Dedifferentiated amniotic fluid mesenchymal stem cell (primary cell): ENCODE measurements at regions not wholly inside any gene's neighbourhood (a gene's known extent, or its start where the extent isn't known, plus 50 kb on each side); places are given as distances from the start of the nearest gene placed in this dataset.

Experiments used
- DNase-seq: peaks from one replicate; pipeline ENCODE4 v3.0.0-alpha.2; 2016; ENCODE audit errors: extremely low spot score

DNA sequence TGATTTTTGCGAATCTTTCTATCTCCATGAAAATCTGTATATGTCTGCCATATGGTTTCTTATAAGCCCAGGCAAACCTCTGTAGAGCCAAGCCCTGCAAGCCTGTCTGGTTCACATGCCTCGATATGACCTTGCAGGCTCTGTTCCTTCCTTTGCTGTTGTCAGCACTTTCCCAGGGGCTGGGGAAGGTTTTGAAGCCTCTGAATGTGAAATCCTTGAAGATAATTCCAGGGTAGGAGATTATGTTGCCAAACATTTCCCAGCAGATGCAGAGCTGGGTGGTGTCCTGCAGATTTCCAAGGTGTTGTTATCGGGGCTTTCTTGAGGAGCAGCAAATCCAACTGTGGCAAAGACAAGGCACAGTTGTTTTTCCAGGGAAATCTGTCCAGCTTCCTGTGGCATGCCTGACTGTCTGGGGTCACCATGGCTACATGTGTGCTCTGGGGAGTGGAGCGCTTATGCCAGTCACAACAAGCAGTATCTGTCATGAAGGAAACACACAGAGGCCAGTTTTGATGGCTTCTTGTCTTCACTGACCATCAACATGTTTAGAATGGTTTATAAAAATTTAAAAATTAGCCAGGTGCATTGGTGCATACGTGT is 60.7 kb upstream of the RPS23 start:
- DNase-seq, result no peak

DNA sequence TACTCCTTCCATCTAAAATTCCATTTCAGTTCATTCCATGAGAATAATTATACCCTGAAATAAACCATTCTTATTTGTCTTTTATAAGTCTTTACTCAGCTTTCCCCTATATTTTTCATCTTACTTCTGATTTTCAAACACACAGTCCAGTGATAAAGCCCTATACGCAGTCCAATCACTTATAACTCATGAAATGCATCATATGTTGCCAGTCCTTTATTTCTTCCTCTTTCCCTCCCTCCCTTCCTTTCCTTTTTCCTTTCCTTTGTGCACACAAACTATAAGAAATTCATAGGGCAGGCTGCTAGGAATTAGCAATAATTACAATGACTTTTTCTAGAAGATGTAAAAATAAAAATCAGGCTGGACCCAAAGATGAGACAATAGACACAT is 58.8 kb upstream of the RPS23 start:
- DNase-seq, result no peak

DNA sequence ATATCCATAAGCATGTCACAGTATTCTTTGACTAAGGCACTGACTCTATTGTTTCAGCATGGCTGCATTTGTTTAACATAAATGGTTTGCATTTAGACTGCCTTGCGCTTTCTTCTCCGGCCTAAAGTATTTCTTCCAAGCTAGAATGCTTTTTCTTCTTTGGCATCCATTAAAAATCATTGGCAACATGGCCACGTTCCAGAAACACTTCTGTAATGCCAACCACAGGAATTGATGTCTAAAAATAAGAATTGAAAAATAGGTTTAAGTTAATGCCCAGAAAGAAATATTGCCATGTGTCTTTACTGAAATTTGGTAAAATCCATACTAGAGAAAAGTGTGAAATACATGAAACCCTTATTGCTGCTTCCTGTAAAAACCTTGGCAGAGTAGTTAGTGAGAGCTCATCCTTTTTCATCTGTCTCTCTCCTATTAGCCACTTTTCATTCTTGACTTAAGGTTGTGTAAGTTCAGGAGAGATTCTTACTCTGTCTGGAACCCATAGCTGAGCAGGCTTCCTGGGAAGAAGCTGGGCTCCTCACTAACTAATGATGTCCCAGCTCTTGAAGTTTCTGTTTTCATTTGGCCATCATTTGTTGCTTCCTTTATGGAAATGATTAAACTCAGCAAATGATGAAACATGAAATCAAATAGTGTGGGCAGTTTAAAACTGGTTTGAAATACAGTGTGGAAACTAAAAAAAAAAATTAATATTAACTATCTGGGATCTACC is 58.2 kb upstream of the RPS23 start:
- no peak for DNase-seq

DNA sequence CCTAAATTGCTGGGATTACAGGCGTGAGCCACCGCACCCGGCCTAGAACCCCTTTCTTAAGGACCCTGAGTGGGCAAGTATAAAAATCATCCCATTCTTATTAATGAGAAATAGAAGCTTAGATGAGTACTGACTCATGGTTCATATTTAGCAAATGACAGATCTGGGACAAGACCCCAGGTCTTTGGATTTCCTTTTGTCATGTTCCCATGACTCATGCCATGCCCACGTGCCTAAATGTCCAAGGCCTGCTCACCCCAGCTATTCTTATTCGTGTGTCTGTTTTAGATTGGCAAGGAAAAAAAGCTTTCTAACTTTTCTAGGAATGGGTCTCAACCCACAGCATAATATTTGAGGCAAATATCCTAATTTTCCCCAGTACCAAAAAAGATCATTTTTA is 57.7 kb upstream of the RPS23 start:
- DNase-seq, result no peak

DNA sequence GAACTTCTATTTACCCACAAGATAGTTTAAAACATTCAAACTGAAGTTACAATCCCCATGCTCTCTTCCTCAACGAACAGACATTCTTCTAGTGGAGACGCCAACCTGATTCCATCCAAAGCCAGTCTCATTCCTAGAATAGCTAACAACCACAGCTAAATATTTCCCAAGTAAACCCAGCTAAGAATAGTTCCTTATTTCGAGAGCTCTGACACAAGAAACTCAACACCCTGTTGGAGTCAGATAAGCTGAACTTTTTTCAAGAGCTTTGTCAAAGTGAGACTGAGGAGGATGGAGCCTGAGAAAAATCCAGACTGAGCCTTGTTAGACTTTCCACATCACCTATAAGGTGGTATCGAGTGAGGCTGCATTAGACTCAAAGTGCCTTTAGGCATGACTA is 56.7 kb upstream of the RPS23 start:
- DNase-seq, result peak; percentile 94

DNA sequence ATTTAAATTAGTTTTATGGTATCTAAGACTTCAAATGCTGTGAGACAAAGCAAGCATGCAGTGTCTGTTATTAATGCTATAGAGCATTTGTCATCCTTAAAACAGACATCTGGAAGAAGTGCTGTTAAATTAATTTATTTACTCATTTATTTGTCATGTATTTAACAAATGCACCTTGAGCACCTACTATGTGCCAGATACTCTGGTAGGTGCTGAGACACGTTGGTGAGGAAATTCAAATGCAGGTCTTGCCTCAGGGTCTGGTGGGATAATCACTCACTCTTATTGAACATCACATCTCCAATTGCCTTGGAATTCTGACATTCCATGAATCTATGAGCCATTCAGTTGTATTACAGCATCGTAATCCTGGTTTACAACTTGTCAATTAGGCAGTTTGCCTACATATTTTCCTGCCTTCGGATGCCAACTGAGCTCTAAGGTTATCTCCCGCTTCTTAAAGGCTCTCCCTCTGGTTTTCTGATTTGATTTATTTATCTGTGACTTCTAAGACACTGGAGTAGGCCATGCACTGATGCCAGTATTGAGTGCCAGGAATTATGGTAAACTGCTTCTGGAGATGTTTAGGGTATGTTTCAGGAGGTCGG is 56.0 kb upstream of the RPS23 start:
- no peak for DNase-seq

DNA sequence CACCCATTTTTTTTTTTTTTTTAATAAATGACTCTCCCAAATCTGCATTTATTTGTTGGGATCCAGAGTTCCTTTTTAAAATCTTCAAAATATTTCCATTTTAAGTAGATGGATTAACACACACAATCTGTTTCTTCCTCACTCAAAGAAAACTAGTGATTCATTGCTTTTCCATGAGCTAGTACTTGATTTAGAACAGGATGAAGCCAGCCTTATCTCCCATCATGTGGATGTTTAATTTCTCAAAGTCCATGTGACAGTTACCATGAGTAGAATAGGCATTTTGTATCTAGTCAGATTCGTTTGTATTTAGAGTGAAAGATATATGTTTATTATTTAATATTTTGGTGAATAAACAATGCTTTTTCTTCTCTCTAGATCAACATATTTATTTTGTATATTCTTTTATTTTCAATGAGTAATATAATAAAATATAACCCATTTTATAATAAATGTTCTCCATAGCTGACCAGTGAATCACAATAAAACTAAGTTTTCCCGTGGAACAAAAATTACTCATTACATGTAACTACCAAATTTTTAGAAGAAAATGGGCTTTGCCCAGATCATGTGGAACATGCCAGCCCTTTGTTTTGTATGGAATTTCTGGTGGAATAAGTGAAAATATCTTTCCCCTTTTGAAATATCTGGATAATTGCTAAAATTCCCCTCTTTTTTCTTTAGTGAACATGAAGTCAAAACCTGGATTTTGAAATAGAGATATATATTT is 54.9 kb upstream of the RPS23 start:
- DNase-seq, result no peak

DNA sequence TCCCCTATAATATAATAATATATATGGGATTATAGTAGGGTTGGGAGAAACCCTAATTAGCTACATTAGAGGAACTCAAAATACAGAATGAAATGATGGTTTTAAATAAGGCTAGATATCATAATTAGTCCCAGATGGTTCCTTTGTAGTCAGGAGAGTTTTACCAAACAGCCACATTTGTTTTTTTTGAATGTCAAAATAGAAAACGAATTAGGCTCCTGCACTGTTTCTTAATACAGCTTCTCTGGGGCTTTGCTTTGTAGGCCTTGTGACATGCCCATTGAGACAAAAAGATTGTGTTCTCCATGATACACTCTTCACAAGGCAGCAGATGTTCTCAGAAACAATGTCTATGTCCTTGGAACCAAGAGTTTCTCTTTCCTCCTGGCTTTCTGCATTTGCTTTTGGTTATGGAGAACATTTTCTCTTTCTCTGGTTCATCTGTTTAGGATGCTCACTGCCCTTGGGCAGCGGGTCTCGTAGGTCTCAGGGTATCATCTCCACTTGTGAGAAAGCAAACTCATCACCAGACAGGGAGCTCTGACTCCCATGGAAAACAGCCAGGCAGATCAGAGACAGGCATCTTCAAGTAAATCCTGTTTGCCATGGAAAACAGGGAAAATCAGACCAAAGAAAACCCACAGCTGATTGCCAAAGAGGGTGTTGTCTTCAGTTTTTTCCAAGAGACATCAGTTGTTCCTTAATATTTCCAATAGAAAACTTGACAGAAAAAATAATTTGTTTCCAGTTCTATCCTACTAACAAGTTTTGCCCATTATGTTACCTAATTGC is 54.1 kb upstream of the RPS23 start:
- DNase-seq, result no peak

DNA sequence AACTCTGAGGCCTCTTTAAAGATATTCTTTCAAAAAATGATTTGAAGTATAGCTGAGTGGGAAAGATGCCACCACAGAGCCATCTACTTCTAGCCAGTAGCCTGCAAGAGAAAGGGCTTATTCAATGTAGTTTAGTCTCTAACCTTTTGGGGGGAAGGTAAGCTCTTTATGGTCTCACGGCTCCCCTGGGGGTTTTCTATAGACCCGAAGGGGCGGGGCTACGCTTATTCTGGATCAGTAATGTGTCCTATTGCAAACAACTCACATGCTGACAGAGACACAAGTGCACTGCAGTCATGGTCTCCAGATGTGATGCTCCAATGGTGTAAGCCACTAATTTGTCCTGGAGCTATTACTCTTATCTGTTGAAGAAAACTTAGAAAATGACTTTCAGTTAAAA is 53.4 kb upstream of the RPS23 start:
- DNase-seq, result no peak

DNA sequence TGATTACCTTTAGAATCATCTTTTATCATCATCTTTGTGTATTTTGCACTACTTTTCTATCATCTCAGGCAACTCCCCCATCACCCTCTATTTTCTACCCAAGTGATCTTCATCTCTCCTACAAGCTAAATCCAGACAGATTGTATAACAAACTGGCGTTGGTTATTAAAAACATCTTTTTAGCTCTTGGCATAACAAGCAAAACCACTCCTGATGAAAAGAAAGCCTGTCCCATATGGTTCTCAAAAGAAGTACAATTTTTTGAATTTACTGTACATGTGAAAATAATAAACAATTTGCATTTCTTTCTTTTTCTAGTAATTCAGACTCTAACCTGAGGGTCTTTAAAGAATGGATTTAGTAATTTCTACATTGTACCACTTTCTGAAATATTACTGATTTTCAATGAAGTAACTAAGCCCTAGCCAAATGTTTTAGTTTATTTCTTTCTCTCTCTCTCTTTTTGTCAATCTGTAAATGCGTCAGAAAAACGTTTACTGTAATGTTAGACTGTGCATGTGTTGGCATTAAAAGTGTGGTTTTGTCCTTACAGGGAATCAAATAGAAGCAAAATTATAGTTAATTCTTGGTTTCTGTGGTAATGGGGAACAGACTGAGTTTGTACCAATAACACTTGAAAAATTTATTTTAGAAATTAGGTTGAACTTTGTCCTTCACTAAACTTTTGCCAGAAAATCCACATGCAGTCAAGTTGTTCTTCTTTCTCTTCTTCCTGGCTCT is 52.5 kb upstream of the RPS23 start:
- DNase-seq, result no peak

DNA sequence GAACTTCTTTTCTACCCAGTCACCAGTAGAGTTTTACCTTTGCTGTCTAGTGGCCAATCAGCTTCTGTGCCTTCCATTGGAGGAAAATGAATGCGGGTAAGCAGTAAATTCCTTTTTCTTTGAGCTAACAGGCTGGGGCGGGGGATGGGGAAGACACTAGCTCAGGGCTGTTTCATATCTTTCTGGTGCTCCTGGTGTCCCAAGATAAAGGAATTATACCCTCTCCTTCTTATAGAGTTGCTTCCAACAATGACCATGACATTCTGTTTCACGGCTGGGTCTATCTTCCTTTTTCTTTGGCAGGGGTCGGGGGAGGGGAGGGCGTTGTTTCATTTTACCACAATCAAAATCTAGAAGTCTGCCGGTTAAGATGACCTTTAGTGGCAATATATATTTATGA is 51.2 kb upstream of the RPS23 start:
- no peak for DNase-seq
